HEK293T (cell line): ENCODE measurements at regions not wholly inside any gene's neighbourhood (a gene's known extent, or its start where the extent isn't known, plus 50 kb on each side); places are given as distances from the start of the nearest gene placed in this dataset.

Experiments used
- BHLHE40 ChIP-seq: fragments of 450-650 bp; IDR thresholded peaks from 2 replicates; pipeline ENCODE4 v1.6.1; 2016; ENCODE audit warnings: mild to moderate bottlenecking, moderate library complexity, borderline replicate concordance
- ELF4 ChIP-seq: fragments of 450-650 bp; IDR thresholded peaks from 2 replicates; pipeline ENCODE4 v1.6.1; 2017; ENCODE audit warnings: antibody characterized with exemption
- FOXA1 ChIP-seq: fragments of 450-650 bp; IDR thresholded peaks from 2 replicates; pipeline ENCODE4 v1.6.1; 2016; ENCODE audit warnings: mild to moderate bottlenecking
- HDGF ChIP-seq: fragments of 450-650 bp; IDR thresholded peaks from 2 replicates; pipeline ENCODE4 v1.6.1; 2017; ENCODE audit warnings: antibody characterized with exemption, borderline replicate concordance
- NFRKB ChIP-seq: fragments of 450-650 bp; IDR thresholded peaks from 2 replicates; pipeline ENCODE4 v1.6.1; 2016; ENCODE audit warnings: mild to moderate bottlenecking, moderate library complexity
- TARDBP ChIP-seq: fragments of 450-650 bp; IDR thresholded peaks from 2 replicates; pipeline ENCODE4 v1.6.1; 2016

DNA sequence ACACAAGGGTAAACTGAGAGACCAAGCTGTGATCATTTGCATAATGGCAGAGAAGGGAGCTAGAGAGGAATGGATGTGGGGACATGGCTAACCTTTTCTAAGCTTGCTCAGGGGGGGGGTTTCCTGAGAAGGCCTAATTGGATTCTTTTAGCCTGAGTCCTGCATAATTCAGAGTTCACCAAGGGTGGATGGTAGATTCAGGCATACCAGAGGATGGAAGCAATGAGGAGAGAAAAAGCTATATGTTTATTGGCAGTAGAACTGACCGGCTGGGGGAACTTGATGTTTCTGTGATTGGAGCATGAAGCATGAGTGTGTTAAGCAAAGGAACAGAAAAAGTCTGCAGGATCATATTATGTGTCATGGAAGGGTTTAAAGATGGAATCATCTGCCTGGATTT is 65.9 kb upstream of the KLF12 start:
- TF ChIP-seq NFRKB = no peak
- no peak for TF ChIP-seq ELF4
- TF ChIP-seq FOXA1 = no peak
- no peak for TF ChIP-seq BHLHE40
- TF ChIP-seq TARDBP = no peak
- TF ChIP-seq HDGF = no peak
